Peyer's patch (tissue), 4 donors: ENCODE measurements at regions not wholly inside any gene's neighbourhood (a gene's known extent, or its start where the extent isn't known, plus 50 kb on each side); places are given as distances from the start of the nearest gene placed in this dataset.
A peak's percentile ranks its signal among the peaks of the same experiment; 100 is the strongest.

ENCODE experiments used
- POLR2A ChIP-seq, 2 donors: fragments of 450-650 bp; IDR thresholded peaks; one replicate each; pipeline ENCODE4 v1.5.1; 2017; ENCODE audit warnings: antibody characterized with exemption in 2 of 2, mild to moderate bottlenecking in 2 of 2, moderate library complexity in 2 of 2
- TF ChIP-seq, protein P1 (sequence below), 6 experiments: fragments of 450-650 bp in 4 of 6; fragments of 200-600 bp in 2 of 6; sonication (generic) in 1 of 6; IDR thresholded peaks; one replicate each; pipeline ENCODE4 v1.5.1; 2017 to 2019; ENCODE audit warnings: antibody characterized with exemption in 6 of 6, mild to moderate bottlenecking in 3 of 6, moderate library complexity in 1 of 6

DNA sequence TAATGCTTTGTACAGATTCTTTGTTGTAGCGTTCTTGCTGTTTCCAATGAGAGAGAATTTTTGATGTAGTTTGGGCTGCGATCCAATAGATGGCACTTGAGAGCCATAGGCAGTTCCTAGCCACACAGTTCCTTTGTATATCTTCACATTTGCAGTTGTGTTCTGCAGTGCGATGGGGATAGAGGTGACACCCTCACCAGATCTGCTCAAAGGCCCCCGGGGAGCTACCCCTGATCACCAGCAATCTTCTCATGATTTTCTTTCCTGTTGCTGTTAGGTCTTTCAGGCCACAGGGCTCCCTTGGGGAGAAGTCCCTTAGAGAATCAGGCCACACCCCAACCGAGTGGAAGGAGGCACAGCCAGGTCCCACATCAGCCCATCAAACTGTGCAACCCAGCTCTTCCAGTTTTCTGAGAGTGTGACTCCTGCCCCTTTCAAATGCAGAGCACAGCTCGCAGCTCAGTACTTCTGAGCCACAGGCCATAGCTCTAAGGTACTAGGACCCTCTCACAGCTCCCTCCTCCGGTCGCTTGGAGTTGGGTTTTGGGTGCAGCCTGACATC is 353.7 kb downstream of the SLCO4C1 start:
- TF ChIP-seq, protein P1, sequence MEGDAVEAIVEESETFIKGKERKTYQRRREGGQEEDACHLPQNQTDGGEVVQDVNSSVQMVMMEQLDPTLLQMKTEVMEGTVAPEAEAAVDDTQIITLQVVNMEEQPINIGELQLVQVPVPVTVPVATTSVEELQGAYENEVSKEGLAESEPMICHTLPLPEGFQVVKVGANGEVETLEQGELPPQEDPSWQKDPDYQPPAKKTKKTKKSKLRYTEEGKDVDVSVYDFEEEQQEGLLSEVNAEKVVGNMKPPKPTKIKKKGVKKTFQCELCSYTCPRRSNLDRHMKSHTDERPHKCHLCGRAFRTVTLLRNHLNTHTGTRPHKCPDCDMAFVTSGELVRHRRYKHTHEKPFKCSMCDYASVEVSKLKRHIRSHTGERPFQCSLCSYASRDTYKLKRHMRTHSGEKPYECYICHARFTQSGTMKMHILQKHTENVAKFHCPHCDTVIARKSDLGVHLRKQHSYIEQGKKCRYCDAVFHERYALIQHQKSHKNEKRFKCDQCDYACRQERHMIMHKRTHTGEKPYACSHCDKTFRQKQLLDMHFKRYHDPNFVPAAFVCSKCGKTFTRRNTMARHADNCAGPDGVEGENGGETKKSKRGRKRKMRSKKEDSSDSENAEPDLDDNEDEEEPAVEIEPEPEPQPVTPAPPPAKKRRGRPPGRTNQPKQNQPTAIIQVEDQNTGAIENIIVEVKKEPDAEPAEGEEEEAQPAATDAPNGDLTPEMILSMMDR (IDR thresholded peaks at IDR 0.05), result peak in 4 of 6 experiments; percentile 41 to 81 (median 72)
- no peak for TF ChIP-seq POLR2A (IDR thresholded peaks at IDR 0.05)
